ENCODE measurements at regions not wholly inside any gene's neighbourhood (a gene's known extent, or its start where the extent isn't known, plus 50 kb on each side); places are given as distances from the start of the nearest gene placed in this dataset.

GRCh38 chr2:217706513-217706912 lies 296.3 kb downstream of the TNS1 start:
- WGBS (ENCODE audit: insufficient coverage): 100% methylated on average over 1 of the region's 2 CpGs
- Mint-ChIP-seq H3K27me3 (ENCODE audit: low read depth in 3 of 3) (peaks cover 1 to 13% (median 5%) of the 10 kb centered on the region in 3 donors), H3K4me1 (peaks cover 7% of the 10 kb centered on the region), H3K27ac (no peak overlapping the region), H3K9me3 (peaks cover 0 to 3% (median 0%) of the 10 kb centered on the region in 7 donors), H3K36me3 (no peaks in the 10 kb centered on the region), H3K4me3 (no peak overlapping the region)
- Histone ChIP-seq H2AFZ (ENCODE audit: insufficient read depth, low read depth, low read length, poor library complexity, severe bottlenecking) (no peak overlapping the region), H3K9me3 (replicated peaks in 1 of 2; ENCODE audit: control insufficient read depth in 1 of 2, insufficient read depth in 1 of 2, low read length in 2 of 2) (no peaks in the 10 kb centered on the region), H3K27ac (ENCODE audit: low read depth in 1 of 2, low read length in 2 of 2) (no peak overlapping the region), H3K4me1 (ENCODE audit: control insufficient read depth in 1 of 2, insufficient read depth in 2 of 2, low read length in 2 of 2) (no peaks in the 10 kb centered on the region), H3K79me2 (ENCODE audit: insufficient read depth, low read length) (no peaks in the 10 kb centered on the region), H4K20me1 (ENCODE audit: insufficient read depth, low read length) (no peaks in the 10 kb centered on the region), H3K4me3 (replicated peaks in 1 of 3; ENCODE audit: low read depth in 2 of 3, low read length in 3 of 3) (no peak overlapping the region), H3K4me2 (replicated peaks; ENCODE audit: extremely low read depth, low read length, poor library complexity, severe bottlenecking) (no peak overlapping the region), H3K36me3 (replicated peaks in 1 of 2; ENCODE audit: control insufficient read depth in 1 of 2, insufficient read depth in 2 of 2, low read length in 2 of 2) (no peaks in the 10 kb centered on the region), H3K27me3 (ENCODE audit: control insufficient read depth in 2 of 2, insufficient read depth in 2 of 2, low read length in 2 of 2) (peaks cover 0 to 4% of the 10 kb centered on the region in 2 donors), H3K9ac (ENCODE audit: insufficient read depth, low read length, poor library complexity, severe bottlenecking) (no peak overlapping the region)
- no peak for DNase-seq
- TF ChIP-seq CTCF (IDR thresholded peaks at IDR 0.05): no peak
- intact Hi-C loops (cut with micrococcal nuclease): no loop called here

GRCh38 chr2:217706095-217706494 lies 296.7 kb downstream of the TNS1 start:
- no peak for TF ChIP-seq CTCF (IDR thresholded peaks at IDR 0.05)
- H3K36me3 Mint-ChIP-seq: no peaks in the 10 kb centered on the region
- H3K9me3 Mint-ChIP-seq: peaks cover 0 to 3% (median 0%) of the 10 kb centered on the region in 7 donors

More at GRCh38 chr2:217706095-217706494, 296.7 kb downstream of the TNS1 start:
- no peak overlapping the region for H3K4me3 ChIP-seq (replicated peaks in 1 of 3; ENCODE audit: low read depth in 2 of 3, low read length in 3 of 3)
- H3K27me3 ChIP-seq (ENCODE audit: control insufficient read depth in 2 of 2, insufficient read depth in 2 of 2, low read length in 2 of 2): peaks cover 0 to 4% of the 10 kb centered on the region in 2 donors
- H3K4me1 ChIP-seq (ENCODE audit: control insufficient read depth in 1 of 2, insufficient read depth in 2 of 2, low read length in 2 of 2): no peaks in the 10 kb centered on the region
- no peak overlapping the region for H3K4me2 ChIP-seq (replicated peaks; ENCODE audit: extremely low read depth, low read length, poor library complexity, severe bottlenecking)
- no peak overlapping the region for H3K9ac ChIP-seq (ENCODE audit: insufficient read depth, low read length, poor library complexity, severe bottlenecking)
- WGBS (ENCODE audit: insufficient coverage): no CpG with 5 or more reads among the region's 1 CpG
- no peaks in the 10 kb centered on the region for H3K36me3 ChIP-seq (replicated peaks in 1 of 2; ENCODE audit: control insufficient read depth in 1 of 2, insufficient read depth in 2 of 2, low read length in 2 of 2)
- no peaks in the 10 kb centered on the region for H4K20me1 ChIP-seq (ENCODE audit: insufficient read depth, low read length)
- Mint-ChIP-seq H3K4me3 (no peak overlapping the region), H3K4me1 (peaks cover 7% of the 10 kb centered on the region), H3K27me3 (ENCODE audit: low read depth in 3 of 3) (peaks cover 1 to 13% (median 5%) of the 10 kb centered on the region in 3 donors), H3K27ac (no peak overlapping the region)
- H3K9me3 ChIP-seq (replicated peaks in 1 of 2; ENCODE audit: control insufficient read depth in 1 of 2, insufficient read depth in 1 of 2, low read length in 2 of 2): no peaks in the 10 kb centered on the region
- H3K27ac ChIP-seq (ENCODE audit: low read depth in 1 of 2, low read length in 2 of 2): no peak overlapping the region
- H3K79me2 ChIP-seq (ENCODE audit: insufficient read depth, low read length): no peaks in the 10 kb centered on the region
- no peak for DNase-seq
- intact Hi-C loops (cut with micrococcal nuclease): no loop called here
- no peak overlapping the region for H2AFZ ChIP-seq (ENCODE audit: insufficient read depth, low read depth, low read length, poor library complexity, severe bottlenecking)

Measured in CD14-positive monocyte (primary cell).